ENCODE measurements at regions not wholly inside any gene's neighbourhood (a gene's known extent, or its start where the extent isn't known, plus 50 kb on each side); places are given as distances from the start of the nearest gene placed in this dataset.

DNA sequence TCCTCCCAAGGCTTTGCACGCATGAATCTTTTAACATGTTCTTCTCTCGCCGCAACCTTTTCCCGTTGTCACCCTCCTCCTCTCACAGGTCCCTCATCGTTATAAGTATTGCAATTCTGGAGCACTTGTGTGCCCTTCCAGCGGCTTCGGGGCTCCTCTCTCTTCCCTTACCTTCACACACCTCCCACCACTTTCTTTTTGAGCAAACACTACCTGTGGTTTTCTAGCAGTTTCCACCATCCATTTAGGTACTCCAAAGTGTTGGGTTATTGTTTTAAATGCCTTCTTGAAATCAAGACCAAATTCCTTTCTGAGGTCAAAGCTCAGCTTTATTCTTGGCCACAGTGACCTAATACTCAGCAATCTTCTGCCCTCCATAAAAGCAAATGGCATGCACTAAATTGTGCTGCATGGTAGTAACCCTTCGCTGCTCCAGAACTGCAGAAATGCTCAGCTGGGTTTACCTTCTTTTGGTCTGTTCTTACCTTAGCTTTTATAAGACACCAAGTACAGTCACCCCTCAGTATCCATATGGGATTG, 472.4 kb downstream of the SETD4 start:
- Mint-ChIP-seq H3K4me1 (ENCODE audit: low read depth) (peaks cover 4% of the 10 kb centered on the region), H3K36me3 (ENCODE audit: low read depth) (no peaks in the 10 kb centered on the region), H3K27ac (no peak overlapping the region), H3K27me3 (ENCODE audit: low read depth) (peaks cover 12% of the 10 kb centered on the region), H3K9me3 (no peaks in the 10 kb centered on the region), H3K4me3 (no peak overlapping the region)
- no peak for DNase-seq (ENCODE audit: low spot score)

GRCh38 chr21:35586305-35586704, 474.0 kb downstream of the SETD4 start:
- H3K36me3 Mint-ChIP-seq (ENCODE audit: low read depth), result no peaks in the 10 kb centered on the region
- peaks cover 7% of the 10 kb centered on the region for H3K4me1 Mint-ChIP-seq (ENCODE audit: low read depth)
- H3K27ac Mint-ChIP-seq, result no peak overlapping the region
- H3K9me3 Mint-ChIP-seq, result no peaks in the 10 kb centered on the region
- peaks cover 9% of the 10 kb centered on the region for H3K27me3 Mint-ChIP-seq (ENCODE audit: low read depth)
- DNase-seq (ENCODE audit: low spot score), result no peak
- H3K4me3 Mint-ChIP-seq, result no peak overlapping the region

DNA sequence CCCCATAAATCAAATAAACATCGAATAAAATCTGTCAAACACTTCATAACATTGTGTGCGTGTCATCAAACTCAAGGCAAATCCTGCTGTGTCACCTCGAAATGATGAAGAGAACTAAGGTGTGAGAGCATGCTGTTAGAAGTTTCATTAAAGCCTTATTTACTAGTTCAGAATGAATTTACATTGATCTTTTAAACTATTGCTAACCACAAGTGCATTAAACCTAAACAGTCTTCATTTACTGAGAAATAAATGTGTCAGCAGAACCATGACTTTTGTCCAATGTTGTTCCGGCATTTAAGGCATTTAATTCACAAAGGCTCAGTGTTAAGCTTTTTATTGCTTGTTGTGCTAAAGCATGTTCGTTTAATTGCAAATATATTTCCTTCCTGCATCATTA, 474.4 kb downstream of the SETD4 start:
- DNase-seq (ENCODE audit: low spot score), result no peak
- Mint-ChIP-seq H3K36me3 (ENCODE audit: low read depth) (no peaks in the 10 kb centered on the region), H3K4me3 (no peak overlapping the region), H3K4me1 (ENCODE audit: low read depth) (peaks cover 7% of the 10 kb centered on the region), H3K27ac (no peak overlapping the region), H3K9me3 (no peaks in the 10 kb centered on the region), H3K27me3 (ENCODE audit: low read depth) (peaks cover 9% of the 10 kb centered on the region)

- H3K27me3 Mint-ChIP-seq (ENCODE audit: low read depth), result peaks cover 7% of the 10 kb centered on the region
- H3K4me3 Mint-ChIP-seq, result no peak overlapping the region
- peaks cover 8% of the 10 kb centered on the region for H3K4me1 Mint-ChIP-seq (ENCODE audit: low read depth)
- no peaks in the 10 kb centered on the region for H3K9me3 Mint-ChIP-seq
- no peak overlapping the region for H3K27ac Mint-ChIP-seq
- DNase-seq (ENCODE audit: low spot score), result no peak
- no peaks in the 10 kb centered on the region for H3K36me3 Mint-ChIP-seq (ENCODE audit: low read depth)
Observed at GRCh38 chr21:35585155-35585554, 475.2 kb downstream of the SETD4 start.

DNA sequence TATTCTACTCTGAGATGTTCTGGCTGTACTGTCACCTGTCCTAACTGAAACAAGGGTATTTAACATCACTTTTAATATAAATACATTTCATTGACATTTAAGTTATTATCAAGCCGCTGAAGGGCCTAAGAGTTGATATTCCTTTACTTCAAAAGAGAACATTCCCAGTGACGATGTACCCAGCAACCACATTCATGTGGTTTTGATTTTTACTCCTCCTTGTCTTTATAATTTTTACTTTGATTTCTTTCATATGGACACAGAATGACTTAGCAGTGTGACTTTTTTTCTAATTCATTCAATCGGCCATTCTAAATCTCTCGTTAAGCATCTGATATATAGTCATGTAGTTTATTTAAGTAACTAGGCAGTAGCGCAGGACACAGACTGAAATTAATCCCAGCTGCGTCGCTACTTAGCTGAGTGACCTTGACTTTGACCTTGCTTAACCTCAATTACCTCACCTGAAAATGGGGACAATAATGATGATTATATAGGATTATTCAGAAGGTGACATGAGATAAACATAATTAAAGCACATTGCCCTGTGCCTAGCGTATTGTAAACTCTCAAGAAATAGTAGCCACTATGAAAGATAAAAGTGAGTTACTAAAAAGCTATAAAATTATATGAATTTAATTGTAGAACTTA, 476.6 kb downstream of the SETD4 start:
- H3K27me3 Mint-ChIP-seq (ENCODE audit: low read depth), result peaks cover 5% of the 10 kb centered on the region
- H3K9me3 Mint-ChIP-seq, result peaks cover 1% of the 10 kb centered on the region
- H3K36me3 Mint-ChIP-seq (ENCODE audit: low read depth), result no peaks in the 10 kb centered on the region
- H3K4me3 Mint-ChIP-seq, result no peak overlapping the region
- no peak for DNase-seq (ENCODE audit: low spot score)
- H3K4me1 Mint-ChIP-seq (ENCODE audit: low read depth), result peaks cover 21% of the 10 kb centered on the region
- no peak overlapping the region for H3K27ac Mint-ChIP-seq

DNA sequence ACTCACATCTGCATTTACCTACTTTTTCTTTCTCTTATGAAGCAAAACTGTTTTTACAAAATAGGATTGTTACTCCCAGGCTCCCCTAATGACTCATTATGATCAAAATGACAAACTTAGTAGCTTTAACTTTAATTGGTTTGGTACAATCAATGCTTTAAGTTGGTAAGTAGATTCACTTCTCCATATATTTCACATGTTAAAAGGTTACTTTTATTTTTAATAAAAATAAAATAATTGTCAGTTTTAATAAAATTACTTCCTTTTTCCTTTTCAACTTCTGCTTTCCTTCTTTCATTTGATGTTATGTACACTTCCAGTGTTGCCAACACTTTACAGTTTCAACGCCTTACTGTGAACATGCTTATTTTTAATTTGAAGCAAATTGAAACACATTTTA, 477.6 kb downstream of the SETD4 start:
- Mint-ChIP-seq H3K27me3 (ENCODE audit: low read depth) (peaks cover 5% of the 10 kb centered on the region), H3K36me3 (ENCODE audit: low read depth) (no peaks in the 10 kb centered on the region), H3K9me3 (peaks cover 4% of the 10 kb centered on the region), H3K27ac (no peak overlapping the region), H3K4me1 (ENCODE audit: low read depth) (peaks cover 22% of the 10 kb centered on the region), H3K4me3 (no peak overlapping the region)
- no peak for DNase-seq (ENCODE audit: low spot score)

GRCh38 chr21:35581640-35582039, 478.7 kb downstream of the SETD4 start:
- Mint-ChIP-seq H3K36me3 (ENCODE audit: low read depth) (no peaks in the 10 kb centered on the region), H3K4me3 (no peak overlapping the region), H3K4me1 (ENCODE audit: low read depth) (peaks cover 21% of the 10 kb centered on the region), H3K27ac (no peak overlapping the region), H3K27me3 (ENCODE audit: low read depth) (no peaks in the 10 kb centered on the region), H3K9me3 (peaks cover 4% of the 10 kb centered on the region)
- no peak for DNase-seq (ENCODE audit: low spot score)

DNA sequence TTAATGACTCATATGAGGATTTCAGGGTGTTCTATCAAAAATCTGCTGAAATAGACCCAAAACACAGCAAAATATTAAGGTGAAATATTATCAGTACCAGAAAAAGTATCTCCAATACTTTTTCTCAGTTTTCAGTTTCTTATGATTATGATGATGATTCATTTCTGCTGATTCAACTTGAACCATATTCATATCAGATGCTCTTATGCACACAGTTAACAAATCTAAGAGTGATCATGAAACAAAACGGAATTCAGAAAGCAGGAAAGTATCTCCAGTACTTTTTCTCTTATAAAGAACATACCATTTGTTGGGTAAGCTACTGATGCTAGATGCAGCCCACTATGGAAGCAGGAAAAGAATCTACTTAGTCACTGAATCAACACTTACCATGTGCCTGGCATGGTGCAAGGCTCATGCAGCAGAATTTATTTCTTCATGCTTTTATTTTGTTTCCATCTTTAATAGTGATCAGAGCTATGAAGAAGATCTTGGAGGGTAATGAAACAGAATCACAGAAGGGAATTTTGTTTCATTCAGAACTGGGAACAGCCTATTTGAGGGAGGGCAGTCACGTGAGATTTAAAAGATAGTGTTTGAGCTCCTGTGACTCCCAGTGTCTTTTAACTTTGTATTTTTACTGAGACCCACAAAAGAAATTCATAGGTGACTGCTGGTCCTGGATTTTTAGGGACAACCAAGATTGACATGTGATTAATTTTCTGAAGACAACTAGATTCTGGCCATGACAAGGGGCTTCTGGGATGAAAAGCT, 480.6 kb downstream of the SETD4 start:
- Mint-ChIP-seq H3K4me3 (no peak overlapping the region), H3K27ac (no peak overlapping the region), H3K9me3 (peaks cover 4% of the 10 kb centered on the region), H3K4me1 (ENCODE audit: low read depth) (peaks cover 21% of the 10 kb centered on the region), H3K36me3 (ENCODE audit: low read depth) (no peaks in the 10 kb centered on the region), H3K27me3 (ENCODE audit: low read depth) (no peaks in the 10 kb centered on the region)
- no peak for DNase-seq (ENCODE audit: low spot score)

DNA sequence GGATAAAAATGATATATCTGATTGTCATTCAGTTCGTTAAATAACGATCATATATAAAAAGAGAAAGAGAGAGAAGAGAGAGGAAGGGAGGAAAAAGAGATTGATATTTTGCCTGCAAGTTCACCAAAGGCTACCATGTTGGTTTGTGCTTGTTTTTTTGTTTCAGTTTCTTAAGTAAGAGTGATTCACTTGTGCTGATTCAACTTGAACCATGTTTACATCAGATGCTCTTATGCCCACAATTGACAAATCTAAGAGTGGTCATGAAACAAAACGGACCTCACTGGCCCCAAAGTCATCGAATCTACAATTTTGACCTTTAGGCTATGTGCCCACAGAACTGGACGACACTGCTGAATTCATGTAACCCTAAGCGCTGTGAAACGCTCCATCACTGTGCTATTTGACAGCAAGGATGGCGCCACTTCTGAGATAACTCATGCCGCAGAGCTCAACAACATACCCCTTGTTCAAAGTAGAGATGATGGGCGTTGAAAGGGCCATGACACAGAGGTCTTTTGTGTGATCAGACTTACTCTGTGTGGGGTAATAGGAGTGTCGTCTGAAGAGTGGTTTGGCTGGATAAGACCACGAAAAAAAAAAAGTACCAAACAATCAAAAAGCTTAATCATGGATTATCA, 481.4 kb downstream of the SETD4 start:
- H3K4me3 Mint-ChIP-seq, result no peak overlapping the region
- peak; percentile 36 for DNase-seq (ENCODE audit: low spot score)
- no peaks in the 10 kb centered on the region for H3K36me3 Mint-ChIP-seq (ENCODE audit: low read depth)
- no peaks in the 10 kb centered on the region for H3K27me3 Mint-ChIP-seq (ENCODE audit: low read depth)
- peaks cover 4% of the 10 kb centered on the region for H3K9me3 Mint-ChIP-seq
- peaks cover 21% of the 10 kb centered on the region for H3K4me1 Mint-ChIP-seq (ENCODE audit: low read depth)
- no peak overlapping the region for H3K27ac Mint-ChIP-seq

DNA sequence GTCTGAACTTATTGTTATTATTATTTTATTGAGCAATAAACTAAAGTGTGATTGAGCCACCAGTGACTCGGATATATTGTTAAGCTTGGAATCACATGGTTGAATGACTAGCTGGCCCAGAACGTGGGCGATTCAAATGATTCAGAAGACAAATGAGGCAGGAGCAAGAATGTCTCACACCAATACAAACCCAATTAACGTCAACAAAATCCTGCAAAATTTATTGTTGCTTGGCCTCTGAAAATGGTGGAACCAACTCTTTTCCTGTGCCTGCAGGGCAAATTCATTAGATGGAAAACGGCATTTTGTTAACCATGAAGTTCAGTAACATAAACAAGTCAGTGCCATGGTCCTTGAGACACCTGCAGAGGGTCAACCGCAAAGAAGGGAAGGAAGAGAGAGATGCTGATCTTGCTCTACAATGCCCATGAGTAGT, 482.0 kb downstream of the SETD4 start:
- Mint-ChIP-seq H3K27ac (no peak overlapping the region), H3K27me3 (ENCODE audit: low read depth) (no peaks in the 10 kb centered on the region), H3K4me3 (no peak overlapping the region), H3K4me1 (ENCODE audit: low read depth) (peaks cover 21% of the 10 kb centered on the region), H3K36me3 (ENCODE audit: low read depth) (no peaks in the 10 kb centered on the region), H3K9me3 (peaks cover 4% of the 10 kb centered on the region)
- DNase-seq (ENCODE audit: low spot score), result no peak

GRCh38 chr21:35575280-35575915, 484.9 kb downstream of the SETD4 start:
- no peak for DNase-seq (ENCODE audit: low spot score)
- H3K27me3 Mint-ChIP-seq (ENCODE audit: low read depth), result peaks cover 6% of the 10 kb centered on the region

GRCh38 chr21:35573472-35574374, 486.6 kb downstream of the SETD4 start:
- H3K9me3 Mint-ChIP-seq, result peaks cover 3% of the 10 kb centered on the region
- H3K27ac Mint-ChIP-seq, result no peak overlapping the region
- no peak overlapping the region for H3K4me3 Mint-ChIP-seq
- DNase-seq (ENCODE audit: low spot score), result no peak
- peaks cover 3% of the 10 kb centered on the region for H3K4me1 Mint-ChIP-seq (ENCODE audit: low read depth)
- peaks cover 6% of the 10 kb centered on the region for H3K27me3 Mint-ChIP-seq (ENCODE audit: low read depth)
- no peaks in the 10 kb centered on the region for H3K36me3 Mint-ChIP-seq (ENCODE audit: low read depth)

More at GRCh38 chr21:35575280-35575915, 484.9 kb downstream of the SETD4 start:
- H3K4me1 Mint-ChIP-seq (ENCODE audit: low read depth), result peaks cover 17% of the 10 kb centered on the region
- peaks cover 4% of the 10 kb centered on the region for H3K9me3 Mint-ChIP-seq
- no peaks in the 10 kb centered on the region for H3K36me3 Mint-ChIP-seq (ENCODE audit: low read depth)
- no peak overlapping the region for H3K4me3 Mint-ChIP-seq
- H3K27ac Mint-ChIP-seq, result no peak overlapping the region

DNA sequence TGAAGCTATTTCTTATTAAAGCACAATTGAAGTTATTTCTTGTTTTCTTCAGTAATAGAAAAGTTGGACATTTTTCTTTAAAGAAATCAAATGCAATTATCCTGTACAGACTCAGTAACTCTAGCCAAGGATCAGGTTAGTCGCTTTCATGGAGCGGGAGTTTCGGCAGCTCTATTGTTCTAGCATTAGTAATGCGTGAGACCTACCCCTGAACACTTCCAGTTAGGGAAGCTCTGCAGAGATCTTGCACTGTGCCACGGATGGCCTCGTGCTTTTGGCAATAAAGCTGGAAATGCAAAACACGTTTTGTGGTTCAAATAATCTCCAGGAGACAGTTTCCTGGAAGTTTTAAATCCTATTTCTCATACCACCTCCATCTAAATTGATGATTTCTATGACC, 488.4 kb downstream of the SETD4 start:
- Mint-ChIP-seq H3K27ac (no peak overlapping the region), H3K27me3 (ENCODE audit: low read depth) (peaks cover 6% of the 10 kb centered on the region), H3K4me1 (ENCODE audit: low read depth) (no peaks in the 10 kb centered on the region), H3K36me3 (ENCODE audit: low read depth) (no peaks in the 10 kb centered on the region), H3K4me3 (no peak overlapping the region), H3K9me3 (no peaks in the 10 kb centered on the region)
- no peak for DNase-seq (ENCODE audit: low spot score)

All from T-helper 2 cell treated with Interferon-gamma antibody and Interleukin-4, amounts not matched to agents 5 μg/mL and 100 μg/mL, for 36 hours (primary cell).